ENCODE measurements at regions not wholly inside any gene's neighbourhood (a gene's known extent, or its start where the extent isn't known, plus 50 kb on each side); places are given as distances from the start of the nearest gene placed in this dataset.

DNA sequence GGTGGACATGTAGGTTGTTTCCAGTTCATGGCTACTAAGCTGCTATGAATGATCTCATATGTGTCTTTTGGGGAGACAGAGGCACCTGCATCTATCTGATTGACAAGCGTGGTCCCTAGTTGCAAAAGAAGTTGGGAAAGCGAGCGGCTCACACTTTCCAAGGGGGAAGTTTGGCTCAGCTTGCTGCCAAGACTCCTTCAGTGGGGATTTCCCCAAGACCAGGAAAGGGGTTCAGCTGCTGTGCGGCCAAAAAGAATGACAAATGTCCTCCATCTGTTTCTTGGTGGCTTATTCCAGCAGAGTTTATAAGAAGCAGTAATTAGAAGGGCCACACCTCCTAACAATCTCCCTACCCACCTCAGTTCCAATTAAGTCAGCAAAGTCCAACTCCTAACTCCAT lies 128.5 kb upstream of the GALNT2 start:
- DNase-seq: no peak

DNA sequence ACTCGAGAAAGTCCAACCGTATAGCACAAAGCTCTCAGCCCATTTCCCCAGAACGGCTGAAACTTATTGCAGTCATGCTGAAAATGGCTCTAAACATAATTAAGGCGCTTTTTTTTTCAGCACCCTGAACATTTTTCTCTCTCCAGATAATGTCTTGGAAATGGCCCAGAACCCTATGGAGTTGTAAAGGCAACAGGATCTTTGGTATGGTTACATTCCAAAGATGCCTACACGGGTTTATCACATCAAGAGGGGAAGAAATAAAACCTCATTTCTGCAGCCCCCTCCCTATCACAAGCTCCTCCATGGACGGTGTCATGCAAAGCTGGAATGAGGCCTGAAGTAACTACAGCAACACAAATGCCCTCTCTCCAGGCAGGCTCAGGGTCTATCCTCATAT lies 126.4 kb upstream of the GALNT2 start:
- no peak for DNase-seq

GRCh38 chr1:229941160-229941559 lies 125.9 kb upstream of the GALNT2 start:
- no peak for DNase-seq

DNA sequence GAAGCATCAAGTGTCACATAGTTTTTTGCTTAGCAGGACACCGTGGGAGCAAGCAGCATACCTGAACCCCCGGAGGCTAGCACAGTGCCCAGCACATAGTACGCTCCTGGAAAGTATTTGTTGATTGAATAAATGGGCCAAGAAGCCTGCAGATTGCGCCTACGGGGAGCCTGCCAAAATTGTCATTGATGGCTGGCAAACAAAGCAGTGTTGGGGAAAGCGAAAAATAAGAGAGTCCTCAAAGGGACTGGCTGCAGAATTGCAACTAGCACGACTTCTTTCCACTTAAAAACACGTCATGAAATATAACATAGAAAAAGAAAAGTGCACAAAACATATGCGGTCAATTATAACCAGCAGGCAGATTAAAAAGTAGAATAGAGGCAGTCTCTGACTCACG lies 125.2 kb upstream of the GALNT2 start:
- DNase-seq: no peak

GRCh38 chr1:229942501-229942900 lies 124.5 kb upstream of the GALNT2 start:
- DNase-seq: no peak

DNA sequence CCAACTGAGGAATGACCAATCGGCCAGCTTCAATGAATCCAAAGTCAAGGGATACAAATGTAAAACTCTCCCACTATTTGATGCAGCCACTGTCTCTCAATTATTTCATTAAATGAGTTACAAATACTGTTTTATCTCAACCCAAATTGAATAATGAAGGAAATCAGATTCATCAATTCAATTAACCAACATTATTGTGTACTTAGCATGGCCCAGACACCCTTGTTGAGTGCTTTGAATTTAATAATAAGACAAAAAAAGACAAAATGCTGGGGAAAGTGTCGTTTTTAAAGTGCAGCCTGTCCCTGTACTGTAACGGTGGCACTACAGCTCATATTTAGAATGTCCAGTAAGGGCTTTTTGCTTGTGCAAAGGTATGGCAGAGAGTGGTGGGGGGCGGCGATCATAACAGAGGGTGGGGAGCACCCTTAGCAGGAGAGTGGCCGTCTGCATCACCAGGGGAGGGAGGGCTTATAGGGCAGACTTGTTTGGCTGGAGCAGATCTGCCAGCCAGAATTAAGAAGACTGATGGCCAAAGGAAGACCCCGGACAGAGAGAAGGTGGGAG lies 123.8 kb upstream of the GALNT2 start:
- no peak for DNase-seq

DNA sequence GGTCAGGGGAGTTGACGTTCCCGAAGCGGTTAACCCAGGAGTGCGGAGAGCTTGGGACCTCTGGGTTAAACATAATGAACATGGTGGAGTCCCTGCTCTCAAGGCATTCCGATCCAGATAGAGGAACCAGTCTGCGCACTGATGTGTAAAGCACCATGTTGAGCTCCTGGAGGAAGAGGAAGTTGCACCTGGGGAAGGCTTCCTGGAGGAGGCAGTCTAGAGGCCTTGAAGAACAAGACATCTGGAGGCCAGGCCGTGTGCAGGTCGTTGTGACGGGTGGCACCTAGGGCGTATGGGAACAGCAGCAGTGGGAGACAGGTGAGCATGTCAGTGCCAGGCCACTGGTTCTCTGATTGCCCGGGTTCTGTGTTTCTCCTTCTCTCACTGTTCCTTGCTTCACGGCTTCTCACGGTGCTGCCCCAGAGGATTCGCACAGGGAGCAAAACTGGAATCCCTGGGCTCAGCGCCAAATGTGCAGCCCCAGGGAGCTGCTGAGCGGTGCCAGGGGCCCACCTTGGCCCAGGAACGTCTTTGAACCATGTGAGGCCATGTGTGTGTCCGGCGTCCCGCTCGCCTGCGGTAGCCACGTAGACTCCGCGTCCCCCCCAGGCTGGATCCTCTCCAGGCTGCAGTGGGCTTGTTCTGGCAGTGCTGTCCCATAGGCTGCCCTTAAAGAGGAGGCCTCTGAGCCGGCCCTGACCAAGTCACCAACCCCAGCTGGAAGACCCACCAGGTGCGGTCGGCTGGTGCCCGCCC lies 122.9 kb upstream of the GALNT2 start:
- no peak for DNase-seq

- DNase-seq: no peak
Measured at GRCh38 chr1:229945795-229946194, 121.2 kb upstream of the GALNT2 start.

- DNase-seq: no peak
Measured at GRCh38 chr1:229947968-229948367, 119.1 kb upstream of the GALNT2 start.

DNA sequence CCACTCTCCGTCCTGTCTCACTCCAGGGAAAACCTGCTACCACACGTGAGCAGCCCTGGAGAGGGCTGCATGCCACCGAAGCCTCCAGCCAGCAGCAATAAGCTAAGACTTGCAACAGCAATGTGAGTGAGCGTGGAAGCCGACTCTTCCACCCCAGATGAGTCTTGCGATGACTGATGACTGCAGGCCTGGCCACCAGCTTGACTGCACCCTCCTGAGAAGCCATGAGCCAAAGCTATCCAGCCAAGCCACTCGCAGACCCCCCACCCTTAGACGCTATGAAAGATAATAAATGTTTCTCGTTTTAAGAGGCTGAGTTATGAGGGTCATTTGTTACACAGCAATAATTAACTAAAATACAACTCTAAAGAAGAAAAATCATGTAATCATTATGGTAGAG lies 118.6 kb upstream of the GALNT2 start:
- no peak for DNase-seq

GRCh38 chr1:229949500-229949899 lies 117.5 kb upstream of the GALNT2 start:
- no peak for DNase-seq

DNA sequence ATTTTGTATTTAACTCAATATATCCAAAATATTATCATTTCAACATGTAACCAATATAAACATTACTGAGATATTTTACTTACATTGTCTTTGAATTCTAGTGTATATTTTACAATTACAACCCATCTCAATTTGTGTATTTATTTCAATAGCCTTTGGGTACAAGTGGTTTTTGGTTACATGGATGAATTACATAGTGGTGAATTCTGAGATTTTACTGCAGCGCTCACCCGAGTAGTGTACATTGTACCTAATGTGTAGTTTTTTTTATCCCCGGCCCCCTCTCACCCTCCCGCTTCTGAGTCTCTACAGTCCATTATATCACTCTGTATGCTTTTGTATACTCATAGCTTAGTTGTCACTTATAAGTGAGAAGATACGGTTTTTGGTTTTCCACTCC lies 117.0 kb upstream of the GALNT2 start:
- no peak for DNase-seq

DNA sequence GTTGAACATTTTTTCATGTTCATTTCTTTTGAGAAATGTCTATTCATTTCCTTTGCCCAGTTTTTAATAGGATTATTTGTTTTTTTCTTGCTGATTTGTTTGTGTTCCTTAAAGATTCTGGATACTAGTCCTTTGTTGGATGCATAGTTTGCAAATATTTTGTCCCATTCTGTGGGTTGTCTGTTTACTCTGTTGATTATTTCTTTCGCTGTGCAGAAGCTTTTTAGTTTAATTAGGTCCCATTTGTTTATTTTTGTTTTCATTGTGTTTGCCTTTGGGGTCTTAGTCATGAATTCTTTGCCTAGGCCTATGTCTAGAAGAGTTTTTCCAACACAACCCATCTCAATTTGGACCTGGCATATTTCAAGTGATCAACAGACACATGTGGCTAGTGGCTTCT lies 116.1 kb upstream of the GALNT2 start:
- no peak for DNase-seq

DNA sequence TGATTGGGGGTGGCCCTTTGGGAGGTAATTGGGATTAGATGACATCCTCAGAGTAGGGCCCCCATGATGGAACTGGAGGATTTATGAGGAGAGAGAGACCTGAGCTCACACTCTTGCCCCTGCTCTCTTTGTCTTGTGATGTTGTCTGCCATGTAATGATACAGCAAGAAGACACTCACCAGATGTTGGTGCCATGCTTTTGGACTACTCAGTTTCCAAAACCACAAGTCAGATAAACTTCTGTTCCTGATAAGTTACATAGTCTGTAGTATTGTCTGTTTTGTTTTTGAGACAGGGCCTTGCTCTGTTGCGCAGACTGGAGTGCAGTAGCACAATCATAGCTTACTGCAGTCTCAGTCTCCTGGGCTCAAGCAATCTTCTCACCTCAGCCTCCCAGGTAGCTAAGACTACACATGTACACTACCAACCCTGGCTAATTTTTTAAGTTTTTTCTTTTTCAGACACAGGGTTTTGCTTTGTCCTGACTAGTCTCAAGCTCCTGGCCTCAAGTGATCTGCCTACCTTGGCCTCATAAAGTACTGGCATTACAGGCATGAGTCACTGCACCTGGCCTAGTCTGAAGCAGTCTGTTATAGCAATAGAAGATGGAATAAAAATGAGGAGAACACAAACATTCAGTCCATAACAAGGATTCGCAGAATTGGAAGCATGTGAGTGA lies 115.0 kb upstream of the GALNT2 start:
- no peak for DNase-seq

- DNase-seq: no peak
Measured at GRCh38 chr1:229952670-229953520, 114.1 kb upstream of the GALNT2 start.

DNA sequence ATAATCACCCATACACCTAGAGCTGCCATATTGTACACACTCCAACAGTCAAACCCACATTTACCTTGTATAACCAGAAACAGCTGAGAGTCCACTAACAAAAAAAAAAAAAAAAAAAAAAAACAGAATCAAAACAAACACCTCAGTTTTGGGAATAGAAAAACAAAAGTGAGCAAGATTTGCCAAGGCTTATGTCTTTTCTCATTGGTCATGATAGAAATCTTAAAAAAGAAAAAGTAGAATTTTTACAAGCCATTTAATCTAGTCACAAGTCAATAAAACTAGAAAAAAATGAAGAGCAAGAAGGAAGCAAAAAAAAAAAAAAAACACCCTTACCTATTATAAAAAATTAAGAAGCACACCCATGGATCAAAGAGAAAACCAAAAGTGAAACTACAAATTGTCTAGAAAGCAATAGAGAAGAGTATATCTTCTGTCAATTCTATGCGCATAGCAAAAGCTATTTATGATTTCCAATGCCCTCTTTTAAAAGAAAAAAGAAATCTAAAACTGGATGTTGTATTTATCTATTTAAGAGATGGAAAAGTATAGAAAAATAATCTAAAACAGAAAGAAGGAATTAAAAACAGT lies 113.2 kb upstream of the GALNT2 start:
- DNase-seq: peak; percentile 11

DNA sequence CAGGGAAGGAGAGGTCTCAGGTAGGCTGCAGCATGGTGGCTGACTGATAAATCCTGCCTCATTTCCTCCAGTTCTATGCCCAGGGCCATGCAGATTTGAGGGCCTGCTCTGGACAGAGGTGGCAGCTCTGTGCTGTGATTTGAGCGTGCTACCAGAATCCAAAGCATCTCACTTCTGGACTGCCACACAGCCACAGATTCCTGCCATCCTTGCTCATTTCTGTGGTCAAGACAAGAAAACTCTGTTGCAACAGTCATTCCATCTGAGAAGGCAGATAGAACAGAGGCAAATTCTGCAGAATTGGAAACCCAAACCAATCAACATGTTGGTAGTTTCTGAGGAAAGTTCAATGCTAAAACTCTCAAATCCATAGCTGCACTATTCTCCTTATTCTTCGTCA lies 102.8 kb upstream of the GALNT2 start:
- DNase-seq: no peak

DNA sequence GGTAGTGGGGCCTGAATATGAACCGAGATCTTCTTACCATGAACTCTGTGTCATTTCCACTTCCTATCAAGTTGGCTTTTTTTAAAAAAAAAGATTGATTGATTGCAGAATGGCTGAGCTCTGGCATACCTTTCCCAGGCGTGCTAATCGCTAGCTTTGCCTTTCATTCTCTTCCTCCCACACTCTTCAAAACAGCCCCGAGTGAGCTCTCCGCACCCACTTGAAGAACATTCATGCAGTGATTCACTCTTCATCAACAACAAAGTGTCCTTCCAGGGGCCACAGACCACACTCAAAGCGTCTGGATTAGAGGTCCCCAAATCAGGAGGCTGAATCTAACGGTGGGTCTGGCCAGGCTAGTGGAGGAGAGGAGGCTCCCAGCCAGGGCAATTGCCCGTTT lies 96.3 kb upstream of the GALNT2 start:
- DNase-seq: no peak

GRCh38 chr1:229971141-229971540 lies 95.9 kb upstream of the GALNT2 start:
- DNase-seq: no peak

- no peak for DNase-seq
Measured at GRCh38 chr1:229972600-229973296, 94.3 kb upstream of the GALNT2 start.

DNA sequence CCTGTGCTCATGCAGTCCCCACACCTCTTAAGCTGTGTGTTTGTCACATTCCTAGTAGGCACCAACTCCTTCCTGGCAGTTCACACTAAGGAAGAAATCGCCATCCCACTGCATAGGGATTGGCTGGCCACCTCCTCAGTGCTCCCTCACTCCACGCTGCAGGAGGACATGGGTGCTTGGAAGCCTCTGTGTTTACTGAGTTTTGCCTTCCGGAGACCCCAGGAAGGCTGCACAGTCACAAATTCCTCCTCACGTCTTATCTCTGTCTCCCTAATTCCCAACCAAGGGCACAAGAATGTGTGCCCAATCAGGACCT lies 93.8 kb upstream of the GALNT2 start:
- DNase-seq: no peak

DNA sequence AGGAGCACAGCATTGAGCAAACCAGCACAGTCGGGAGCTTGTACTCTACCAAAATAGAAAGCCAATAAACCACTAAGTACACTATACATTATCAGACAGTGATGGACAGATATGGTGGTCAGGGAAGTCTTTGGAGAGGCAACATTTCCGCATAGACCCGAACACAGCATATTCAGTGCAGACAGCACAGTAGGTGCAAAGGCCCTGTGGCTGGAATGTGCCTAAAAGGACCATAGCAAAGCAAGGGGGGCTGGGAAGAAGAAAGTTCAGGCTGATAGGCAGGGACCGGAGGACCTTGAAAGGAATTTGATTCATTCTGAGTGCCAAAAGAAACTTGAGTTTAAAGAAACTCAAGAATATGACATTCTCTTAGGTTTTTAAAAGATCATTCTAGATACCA lies 92.0 kb upstream of the GALNT2 start:
- no peak for DNase-seq

DNA sequence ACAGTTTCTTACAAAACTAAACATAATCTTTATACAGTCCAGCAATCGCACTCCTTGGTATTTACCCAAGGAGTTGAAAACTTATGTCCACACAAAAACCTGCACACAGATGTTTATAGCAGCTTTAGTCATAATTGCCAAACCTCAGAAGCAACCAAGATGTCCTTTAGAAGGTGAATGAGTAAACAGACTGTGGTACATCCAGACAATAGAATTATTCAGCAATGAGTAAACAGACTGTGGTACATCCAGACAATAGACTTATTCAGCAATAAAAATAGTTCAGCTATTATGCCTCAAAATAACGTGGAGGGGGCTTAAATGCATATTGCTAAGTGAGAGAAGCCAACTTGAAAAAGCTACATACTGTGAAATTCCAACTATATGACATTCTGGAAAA lies 87.0 kb upstream of the GALNT2 start:
- no peak for DNase-seq
